Nephron (organoid): ENCODE measurements at regions not wholly inside any gene's neighbourhood (a gene's known extent, or its start where the extent isn't known, plus 50 kb on each side); places are given as distances from the start of the nearest gene placed in this dataset.

Source experiments
- H3K27ac Mint-ChIP-seq, 3 experiments: 2 replicates each; pipeline ENCODE4 v1.8.0; 2020; ENCODE audit warnings: mixed read lengths in 3 of 3, mild to moderate bottlenecking in 2 of 3, moderate library complexity in 1 of 3
- H3K27me3 Mint-ChIP-seq: 2 replicates; pipeline ENCODE4 v1.8.0; 2021; ENCODE audit warnings: low read depth, mild to moderate bottlenecking, moderate library complexity, mixed read lengths
- H3K36me3 Mint-ChIP-seq: 2 replicates; pipeline ENCODE4 v1.8.0; 2020; ENCODE audit warnings: low read depth, mixed read lengths
- H3K4me1 Mint-ChIP-seq: 2 replicates; pipeline ENCODE4 v1.8.0; 2020; ENCODE audit warnings: mixed read lengths
- H3K4me3 Mint-ChIP-seq, 3 experiments: 2 replicates each; pipeline ENCODE4 v1.8.0; 2020; ENCODE audit warnings: mild to moderate bottlenecking in 3 of 3, mixed read lengths in 3 of 3, moderate library complexity in 2 of 3
- H3K9me3 Mint-ChIP-seq: 2 replicates; pipeline ENCODE4 v1.8.0; 2020; ENCODE audit warnings: mixed read lengths
- TF ChIP-seq, protein P1 (sequence below), 3 experiments: fragments of 200-600 bp; sonication (generic); IDR thresholded peaks; one replicate each; pipeline ENCODE4 v1.5.0; 2021; ENCODE audit warnings: antibody characterized with exemption in 3 of 3; ENCODE audit not compliant: unreplicated experiment in 3 of 3

DNA sequence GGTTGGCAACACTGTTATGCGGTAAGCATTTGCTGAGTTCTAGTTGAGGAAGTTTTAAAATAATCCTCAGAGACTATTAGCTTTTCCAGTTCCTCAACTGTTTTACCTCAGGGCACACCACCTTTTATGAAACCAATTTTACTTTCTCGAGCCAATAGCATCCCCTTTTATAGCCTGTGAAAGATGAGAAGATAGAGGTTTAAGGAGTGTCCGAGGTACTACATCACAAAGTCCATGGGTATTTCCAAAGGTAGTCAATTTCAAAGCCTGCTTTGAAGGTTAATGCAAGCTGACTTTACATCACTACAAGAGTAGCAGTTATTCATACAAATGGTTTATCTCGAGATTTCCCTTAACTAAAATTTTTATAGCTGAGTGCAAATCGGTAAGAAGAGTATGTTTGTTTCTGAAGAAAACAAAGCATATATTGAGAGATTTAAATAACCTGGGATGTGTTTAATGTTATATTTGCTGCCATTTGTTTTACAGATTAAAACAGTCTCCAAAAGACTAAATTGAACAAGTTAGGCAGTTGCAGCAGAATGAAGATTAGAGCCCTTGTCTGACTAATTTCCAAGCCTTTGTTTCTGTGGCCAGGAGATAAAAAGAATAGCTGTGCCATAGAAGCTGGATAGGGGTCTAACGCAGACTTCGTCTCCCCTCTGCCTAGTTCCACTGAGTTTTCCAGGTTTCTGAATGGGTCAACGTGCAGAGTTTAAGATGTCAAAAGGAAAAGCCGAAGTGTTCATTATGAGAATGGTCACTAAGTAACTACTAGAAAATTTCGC is 74.7 kb upstream of the TRPC4 start:
- Mint-ChIP-seq H3K36me3 (no peaks in the 10 kb centered on the region), H3K27me3 (no peaks in the 10 kb centered on the region), H3K4me1 (peaks cover 5% of the 10 kb centered on the region), H3K27ac (no peak overlapping the region), H3K9me3 (no peaks in the 10 kb centered on the region), H3K4me3 (no peak overlapping the region)
- TF ChIP-seq, protein P1, sequence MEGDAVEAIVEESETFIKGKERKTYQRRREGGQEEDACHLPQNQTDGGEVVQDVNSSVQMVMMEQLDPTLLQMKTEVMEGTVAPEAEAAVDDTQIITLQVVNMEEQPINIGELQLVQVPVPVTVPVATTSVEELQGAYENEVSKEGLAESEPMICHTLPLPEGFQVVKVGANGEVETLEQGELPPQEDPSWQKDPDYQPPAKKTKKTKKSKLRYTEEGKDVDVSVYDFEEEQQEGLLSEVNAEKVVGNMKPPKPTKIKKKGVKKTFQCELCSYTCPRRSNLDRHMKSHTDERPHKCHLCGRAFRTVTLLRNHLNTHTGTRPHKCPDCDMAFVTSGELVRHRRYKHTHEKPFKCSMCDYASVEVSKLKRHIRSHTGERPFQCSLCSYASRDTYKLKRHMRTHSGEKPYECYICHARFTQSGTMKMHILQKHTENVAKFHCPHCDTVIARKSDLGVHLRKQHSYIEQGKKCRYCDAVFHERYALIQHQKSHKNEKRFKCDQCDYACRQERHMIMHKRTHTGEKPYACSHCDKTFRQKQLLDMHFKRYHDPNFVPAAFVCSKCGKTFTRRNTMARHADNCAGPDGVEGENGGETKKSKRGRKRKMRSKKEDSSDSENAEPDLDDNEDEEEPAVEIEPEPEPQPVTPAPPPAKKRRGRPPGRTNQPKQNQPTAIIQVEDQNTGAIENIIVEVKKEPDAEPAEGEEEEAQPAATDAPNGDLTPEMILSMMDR (IDR thresholded peaks at IDR 0.05; ENCODE audit: unreplicated experiment in 3 of 3) = no peak

DNA sequence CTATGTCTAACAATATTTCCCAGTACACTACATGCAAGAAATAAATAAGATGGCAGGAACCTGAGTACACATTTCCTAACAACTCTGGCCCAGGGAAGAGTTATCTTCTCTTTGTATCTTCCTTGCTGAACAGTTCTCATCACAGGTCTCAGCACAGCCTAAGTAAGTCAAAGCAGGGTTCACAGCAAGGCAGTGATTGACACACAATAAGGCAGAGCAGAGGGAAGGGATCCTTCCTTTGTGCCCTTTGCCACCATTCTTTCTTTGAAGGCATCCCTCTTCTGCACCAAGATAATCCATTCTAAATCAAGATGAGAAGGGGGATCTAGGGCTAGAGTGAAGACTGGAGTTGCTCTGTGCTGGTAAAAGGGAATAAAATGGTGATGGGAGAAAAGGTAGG is 73.4 kb upstream of the TRPC4 start:
- Mint-ChIP-seq H3K4me1 (peaks cover 5% of the 10 kb centered on the region), H3K4me3 (no peak overlapping the region), H3K9me3 (no peaks in the 10 kb centered on the region), H3K36me3 (no peaks in the 10 kb centered on the region), H3K27ac (no peak overlapping the region), H3K27me3 (no peaks in the 10 kb centered on the region)
- TF ChIP-seq, protein P1 (IDR thresholded peaks at IDR 0.05; ENCODE audit: unreplicated experiment in 3 of 3) = no peak

DNA sequence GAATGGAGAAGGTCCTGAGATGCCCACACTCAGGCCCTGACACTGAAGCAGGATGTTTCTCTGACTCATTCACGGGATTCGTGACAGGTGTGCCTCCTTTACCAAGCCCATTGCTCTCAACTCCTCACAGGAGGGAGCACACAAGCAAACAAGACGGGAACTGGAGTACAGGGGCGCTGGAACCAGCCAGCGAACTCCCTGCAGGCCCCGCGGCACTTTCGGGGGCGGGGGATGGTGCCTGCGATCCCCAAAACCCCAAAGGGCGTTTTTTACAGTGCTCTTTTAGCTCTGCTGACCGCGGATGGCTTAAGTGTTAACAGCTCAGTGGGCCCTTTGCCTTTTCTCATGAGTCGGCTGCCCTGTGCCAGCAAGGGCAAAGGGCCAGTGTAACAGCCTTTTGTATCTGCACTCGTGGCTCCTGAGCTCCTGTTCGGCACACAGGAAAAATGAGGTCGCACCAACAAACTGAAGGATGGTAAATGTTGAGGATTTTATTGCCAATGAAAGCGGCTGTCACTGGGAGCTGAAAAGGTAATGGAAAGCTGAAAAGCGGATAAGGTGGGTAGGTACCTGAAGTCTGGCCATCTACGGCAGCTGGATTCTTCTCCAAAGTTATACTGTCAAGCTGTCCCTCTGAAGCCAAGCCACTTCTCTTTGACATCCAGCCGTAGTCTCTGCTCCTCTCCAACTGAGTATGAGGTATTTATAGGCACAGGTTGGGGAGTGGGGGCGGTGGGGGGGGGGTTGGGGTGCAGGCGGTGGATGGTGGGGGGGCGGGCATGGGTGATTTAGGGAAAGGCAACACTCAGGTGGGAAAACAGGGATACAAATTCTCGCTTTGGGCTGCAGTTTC is 65.0 kb upstream of the TRPC4 start:
- TF ChIP-seq, protein P1 (IDR thresholded peaks at IDR 0.05; ENCODE audit: unreplicated experiment in 3 of 3) = no peak
- no peaks in the 10 kb centered on the region for H3K27me3 Mint-ChIP-seq
- no peaks in the 10 kb centered on the region for H3K9me3 Mint-ChIP-seq
- H3K36me3 Mint-ChIP-seq = no peaks in the 10 kb centered on the region
- H3K4me1 Mint-ChIP-seq = no peaks in the 10 kb centered on the region
- H3K4me3 Mint-ChIP-seq = no peak overlapping the region
- H3K27ac Mint-ChIP-seq = no peak overlapping the region

DNA sequence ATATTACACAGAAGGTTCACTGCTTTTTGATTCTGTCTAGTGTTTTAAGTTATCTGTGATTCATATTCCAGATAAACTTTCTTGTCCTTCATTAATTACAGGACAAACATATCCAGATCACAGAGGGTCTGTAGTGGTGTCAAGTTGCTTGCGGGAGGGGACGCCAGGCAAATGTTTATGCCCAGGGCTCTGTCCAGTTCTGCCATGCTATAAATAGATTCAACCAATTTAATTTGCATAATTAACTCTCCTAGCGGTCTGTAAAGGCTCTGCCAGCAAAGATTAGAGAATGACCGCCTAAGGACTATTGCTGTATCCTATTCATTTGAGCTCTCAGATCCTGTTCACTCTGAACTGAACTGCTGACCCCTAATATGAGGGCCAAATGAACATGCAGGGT is 59.7 kb upstream of the TRPC4 start:
- Mint-ChIP-seq H3K36me3 (no peaks in the 10 kb centered on the region), H3K27me3 (no peaks in the 10 kb centered on the region), H3K4me3 (no peak overlapping the region), H3K4me1 (no peaks in the 10 kb centered on the region), H3K27ac (no peak overlapping the region), H3K9me3 (no peaks in the 10 kb centered on the region)
- TF ChIP-seq, protein P1 (IDR thresholded peaks at IDR 0.05; ENCODE audit: unreplicated experiment in 3 of 3) = no peak

DNA sequence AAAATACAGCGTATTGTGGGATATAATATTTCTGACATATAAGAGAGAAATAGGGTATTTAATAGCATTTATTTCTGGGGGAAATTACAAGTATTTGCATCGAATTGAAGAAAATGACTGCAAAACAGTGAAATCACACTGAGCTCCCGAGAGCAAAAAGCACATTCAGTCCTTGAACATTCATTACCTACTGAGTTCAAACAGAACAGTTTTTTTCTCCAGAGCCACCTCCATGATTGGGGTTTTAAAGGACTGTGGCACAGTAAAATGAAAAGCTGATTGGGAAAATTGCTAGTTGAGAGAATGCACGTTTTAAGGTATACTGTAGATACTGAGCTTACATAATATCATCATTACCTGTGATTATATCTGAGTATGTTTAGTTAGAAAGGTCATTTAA is 58.0 kb upstream of the TRPC4 start:
- Mint-ChIP-seq H3K4me3 (no peak overlapping the region), H3K4me1 (no peaks in the 10 kb centered on the region), H3K36me3 (no peaks in the 10 kb centered on the region), H3K9me3 (no peaks in the 10 kb centered on the region), H3K27ac (no peak overlapping the region), H3K27me3 (no peaks in the 10 kb centered on the region)
- TF ChIP-seq, protein P1 (IDR thresholded peaks at IDR 0.05; ENCODE audit: unreplicated experiment in 3 of 3) = no peak
